IMR-90 (cell line): ENCODE measurements at regions not wholly inside any gene's neighbourhood (a gene's known extent, or its start where the extent isn't known, plus 50 kb on each side); places are given as distances from the start of the nearest gene placed in this dataset.

Experiments used
- ATAC-seq: fragments of 200-7000 bp; cut with Tn5 transposase; 2 replicates; pipeline ENCODE4 v1.9.1; 2020; ENCODE audit warnings: low read depth, mild to moderate bottlenecking, moderate library complexity
- BruUV-seq: library from RNA; stranded (reverse); fragments of 400-500 nt; replicated peaks from 2 replicates; lab custom pipeline; 2021; lab: Mats Ljungman, UMichigan
- CTCF ChIA-PET: fragments of 300-600 bp; formaldehyde crosslinking; extraction: SDS; loops from one replicate; lab custom pipeline; 2021; ENCODE audit warnings: antibody characterized with exemption; lab: Yijun Ruan, JAX
- POLR2A ChIA-PET: fragments of 300-600 bp; sonication (Branson Sonifier 250); formaldehyde crosslinking; loops from one replicate; lab custom pipeline; 2022; ENCODE audit warnings: antibody characterized with exemption; ENCODE audit not compliant: unreplicated experiment; lab: Charles Lee
- DNase-seq: peaks from one replicate; pipeline ENCODE4 v3.0.0; 2013
- H2AFZ ChIP-seq: replicated peaks from 2 replicates; pipeline ENCODE3; 2013; ENCODE audit warnings: low read length, mild to moderate bottlenecking; ENCODE audit not compliant: poor library complexity
- H2AK5ac ChIP-seq: 2 replicates; pipeline ENCODE4 v1.6.1; 2013; ENCODE audit warnings: low read depth, low read length, inconsistent platforms
- H2AK9ac ChIP-seq: replicated peaks from 2 replicates; pipeline ENCODE3; 2013; ENCODE audit warnings: mild to moderate bottlenecking, low read depth, low read length, moderate library complexity; ENCODE audit not compliant: poor library complexity
- H2BK120ac ChIP-seq: 2 replicates; pipeline ENCODE4 v1.6.1; 2013; ENCODE audit warnings: low read depth, low read length, inconsistent platforms
- H2BK15ac ChIP-seq: 3 replicates; pipeline ENCODE4 v1.6.1; 2013; ENCODE audit warnings: low read depth, low read length, inconsistent platforms
- H2BK20ac ChIP-seq: 2 replicates; pipeline ENCODE4 v1.6.1; 2013; ENCODE audit warnings: low read depth, mild to moderate bottlenecking, inconsistent platforms, low read length, moderate library complexity
- H2BK5ac ChIP-seq: 2 replicates; pipeline ENCODE4 v1.6.1; 2013; ENCODE audit warnings: mild to moderate bottlenecking, low read depth, low read length, inconsistent platforms; ENCODE audit not compliant: poor library complexity, severe bottlenecking
- H3K14ac ChIP-seq: replicated peaks from 2 replicates; pipeline ENCODE4 v1.6.1; 2013; ENCODE audit warnings: low read depth, low read length, inconsistent platforms
- H3K18ac ChIP-seq: 2 replicates; pipeline ENCODE4 v1.6.1; 2013; ENCODE audit warnings: low read depth, low read length, control low read depth
- H3K23ac ChIP-seq: 2 replicates; pipeline ENCODE4 v1.6.1; 2013; ENCODE audit warnings: low read depth, low read length, inconsistent platforms
- H3K27ac ChIP-seq: 2 replicates; pipeline ENCODE4 v1.5.1; 2013; ENCODE audit warnings: mild to moderate bottlenecking, control low read depth, low read length; ENCODE audit not compliant: insufficient read depth
- H3K27me3 ChIP-seq: 2 replicates; pipeline ENCODE4 v1.6.1; 2013; ENCODE audit warnings: low read length; ENCODE audit not compliant: control insufficient read depth, insufficient read depth
- H3K36me3 ChIP-seq: 2 replicates; pipeline ENCODE4 v1.6.1; 2013; ENCODE audit warnings: low read length, mixed read lengths; ENCODE audit not compliant: control insufficient read depth, insufficient read depth
- H3K4ac ChIP-seq: 2 replicates; pipeline ENCODE4 v1.6.1; 2013; ENCODE audit warnings: low read depth, low read length, inconsistent platforms
- H3K4me1 ChIP-seq: 2 replicates; pipeline ENCODE4 v1.6.1; 2013; ENCODE audit warnings: low read length, mixed read lengths; ENCODE audit not compliant: control insufficient read depth, insufficient read depth
- H3K4me2 ChIP-seq: 2 replicates; pipeline ENCODE4 v1.6.1; 2013; ENCODE audit warnings: low read depth, mild to moderate bottlenecking, control low read depth, low read length, moderate library complexity
- H3K4me3 ChIP-seq: 2 replicates; pipeline ENCODE4 v1.5.1; 2013; ENCODE audit warnings: low read depth, mild to moderate bottlenecking, control low read depth, low read length, moderate library complexity; ENCODE audit not compliant: insufficient read depth
- H3K56ac ChIP-seq: 2 replicates; pipeline ENCODE4 v1.6.1; 2013; ENCODE audit warnings: low read length, inconsistent platforms; ENCODE audit not compliant: insufficient read depth; ENCODE audit errors: extremely low read depth
- H3K79me1 ChIP-seq, 2 experiments: 2 replicates each; pipeline ENCODE4 v1.6.1; 2013; ENCODE audit warnings: low read length in 2 of 2, inconsistent platforms in 1 of 2, low read depth in 1 of 2
- H3K9ac ChIP-seq: 2 replicates; pipeline ENCODE4 v1.6.1; 2013; ENCODE audit warnings: low read depth, low read length, control low read depth
- H3K9me1 ChIP-seq: 2 replicates; pipeline ENCODE4 v1.6.1; 2013; ENCODE audit warnings: low read length, inconsistent platforms; ENCODE audit not compliant: insufficient read depth
- H3K9me3 ChIP-seq: 2 replicates; pipeline ENCODE4 v1.6.1; 2013; ENCODE audit warnings: low read length; ENCODE audit not compliant: control insufficient read depth, insufficient read depth
- H4K20me1 ChIP-seq: 2 replicates; pipeline ENCODE4 v1.6.1; 2013; ENCODE audit warnings: low read length, inconsistent platforms; ENCODE audit not compliant: insufficient read depth
- H4K5ac ChIP-seq: 2 replicates; pipeline ENCODE4 v1.6.1; 2013; ENCODE audit warnings: mild to moderate bottlenecking, low read depth, low read length, control low read depth
- H4K8ac ChIP-seq, 2 experiments: 2 replicates each; pipeline ENCODE4 v1.6.1; 2013; ENCODE audit warnings: low read depth in 2 of 2, low read length in 2 of 2, control low read depth in 1 of 2, inconsistent platforms in 1 of 2
- H4K91ac ChIP-seq: 2 replicates; pipeline ENCODE4 v1.6.1; 2013; ENCODE audit warnings: low read depth, low read length, inconsistent platforms; ENCODE audit not compliant: insufficient read depth
- BHLHE40 ChIP-seq: fragments of 150-350 bp; IDR thresholded peaks from 2 replicates; pipeline ENCODE4 v1.6.1; 2016; ENCODE audit warnings: mild to moderate bottlenecking, low read depth, low read length
- CEBPB ChIP-seq: IDR thresholded peaks from 2 replicates; pipeline ENCODE4 v1.6.1; 2012; ENCODE audit warnings: low read depth, low read length, improper control_type of control experiment
- CHD1 ChIP-seq: IDR thresholded peaks from 2 replicates; pipeline ENCODE4 v1.6.1; 2012; ENCODE audit warnings: low read depth, low read length, improper control_type of control experiment
- CTCF ChIP-seq: conservative IDR thresholded peaks from 2 replicates; pipeline ENCODE4 v1.5.1; 2012; ENCODE audit warnings: mild to moderate bottlenecking, low read depth, low read length, improper control_type of control experiment
- FOS ChIP-seq: fragments of 150-350 bp; IDR thresholded peaks from 2 replicates; pipeline ENCODE4 v1.6.1; 2016; ENCODE audit warnings: low read depth, low read length
- MAFK ChIP-seq: IDR thresholded peaks from 2 replicates; pipeline ENCODE4 v1.6.1; 2012; ENCODE audit warnings: low read depth, low read length, improper control_type of control experiment
- MAZ ChIP-seq: IDR thresholded peaks from 2 replicates; pipeline ENCODE4 v1.6.1; 2012; ENCODE audit warnings: low read depth, mild to moderate bottlenecking, low read length, improper control_type of control experiment, moderate library complexity, borderline replicate concordance
- MXI1 ChIP-seq: IDR thresholded peaks from 2 replicates; pipeline ENCODE4 v1.6.1; 2012; ENCODE audit warnings: low read depth, mild to moderate bottlenecking, low read length, moderate library complexity, borderline replicate concordance
- NFE2L2 ChIP-seq: fragments of 150-350 bp; IDR thresholded peaks from 2 replicates; pipeline ENCODE4 v1.6.1; 2016; ENCODE audit warnings: low read depth, mild to moderate bottlenecking, low read length
- POLR2A ChIP-seq: IDR thresholded peaks from 2 replicates; pipeline ENCODE4 v1.6.1; 2012; ENCODE audit warnings: mild to moderate bottlenecking, low read depth, low read length
- RAD21 ChIP-seq: IDR thresholded peaks from 2 replicates; pipeline ENCODE4 v1.6.1; 2012; ENCODE audit warnings: low read length, improper control_type of control experiment
- RCOR1 ChIP-seq: IDR thresholded peaks from 2 replicates; pipeline ENCODE4 v1.6.1; 2012; ENCODE audit warnings: mild to moderate bottlenecking, low read length, improper control_type of control experiment; ENCODE audit not compliant: insufficient replicate concordance
- RFX5 ChIP-seq: IDR thresholded peaks from 2 replicates; pipeline ENCODE4 v1.8.0; 2012; ENCODE audit warnings: low read depth, mild to moderate bottlenecking, low read length, moderate library complexity
- SMC3 ChIP-seq: fragments of 150-350 bp; IDR thresholded peaks from 2 replicates; pipeline ENCODE4 v1.6.1; 2016; ENCODE audit warnings: low read depth, mild to moderate bottlenecking, antibody characterized with exemption, low read length, moderate library complexity
- USF2 ChIP-seq: fragments of 150-350 bp; IDR thresholded peaks from 2 replicates; pipeline ENCODE4 v1.6.1; 2017; ENCODE audit warnings: mild to moderate bottlenecking, antibody characterized with exemption, low read length, low read depth
- dilution Hi-C: fragments of 300-500 bp; cut with HindIII; formaldehyde crosslinking; loops from one replicate; pipeline ENCODE4 v1.14.3; 2018; ENCODE audit warnings: low sequenced_read_pairs; ENCODE audit not compliant: unreplicated experiment
- in situ Hi-C: fragments of 300-500 bp; cut with MboI; formaldehyde crosslinking; loops from 3 replicates; pipeline ENCODE4 v1.14.3; 2019; ENCODE audit warnings: low sequenced_read_pairs, inconsistent platforms, mixed read lengths
- intact Hi-C: fragments of 100-400 bp; cut with micrococcal nuclease; formaldehyde crosslinking; loops from 2 replicates; pipeline ENCODE4 v1.10.0; 2022

- dilution Hi-C loops = no loop called here
- intact Hi-C loops = no loop called here
- Histone ChIP-seq H3K27ac (no peak overlapping the region), H3K27me3 (no peaks in the 10 kb centered on the region), H2BK120ac (no peak overlapping the region), H2AK9ac (no peak overlapping the region), H3K79me1 (no peaks in the 10 kb centered on the region), H4K5ac (no peak overlapping the region), H3K56ac (no peak overlapping the region), H3K4me3 (no peak overlapping the region), H4K91ac (no peak overlapping the region), H3K4me2 (no peak overlapping the region), H4K20me1 (no peaks in the 10 kb centered on the region), H3K36me3 (no peaks in the 10 kb centered on the region), H3K23ac (no peak overlapping the region), H4K8ac (no peak overlapping the region), H3K18ac (no peak overlapping the region), H2AFZ (no peak overlapping the region), H3K9ac (no peak overlapping the region), H3K4me1 (no peaks in the 10 kb centered on the region), H3K9me3 (no peaks in the 10 kb centered on the region), H3K9me1 (no peaks in the 10 kb centered on the region), H3K14ac (no peak overlapping the region), H2AK5ac (no peak overlapping the region), H2BK15ac (no peak overlapping the region), H2BK20ac (no peak overlapping the region), H2BK5ac (no peak overlapping the region), H3K4ac (no peak overlapping the region)
- ChIA-PET POLR2A (no interaction called here), CTCF (no interaction called here)
- no peak for DNase-seq
- TF ChIP-seq CTCF = no peak
- TF ChIP-seq USF2 = no peak
- TF ChIP-seq MAZ = no peak
- TF ChIP-seq CHD1 = no peak
- no peak for TF ChIP-seq RAD21
- no peak for TF ChIP-seq SMC3
- TF ChIP-seq FOS = no peak
- no peak for TF ChIP-seq MAFK
- TF ChIP-seq NFE2L2 = no peak
- no peak for TF ChIP-seq BHLHE40
- no peak for TF ChIP-seq RCOR1
- TF ChIP-seq RFX5 = no peak
- TF ChIP-seq MXI1 = no peak
- no peak for TF ChIP-seq CEBPB
- TF ChIP-seq POLR2A = no peak
- in situ Hi-C loops = no loop called here
- ATAC-seq = no peak
- no TSS peak for BruUV-seq
Observed at GRCh38 chr4:148854203-148854602, 412.0 kb upstream of the NR3C2 start.
